ENCODE measurements at regions not wholly inside any gene's neighbourhood (a gene's known extent, or its start where the extent isn't known, plus 50 kb on each side); places are given as distances from the start of the nearest gene placed in this dataset.

GRCh38 chr20:17854307-17854903 is 114.2 kb downstream of the SNX5 start:
- H3K4me3 ChIP-seq: no peak overlapping the region
- no peaks in the 10 kb centered on the region for H3K4me1 ChIP-seq
- ATAC-seq (peak; percentile 75 to 90), FAIRE-seq (no peak), DNase-seq (ENCODE audit: low read depth in 1 of 2, low spot score in 1 of 2) (peak; percentile 39 to 55)
- TF ChIP-seq TFCP2L1 (CRISPR knock-in tag; IDR thresholded peaks at IDR 0.05) (no peak), RFX5 (IDR thresholded peaks at IDR 0.05) (no peak), HOXA7 (CRISPR knock-in tag; IDR thresholded peaks at IDR 0.05) (no peak), HOXB5 (CRISPR knock-in tag; IDR thresholded peaks at IDR 0.05) (no peak), EP300 (IDR thresholded peaks at IDR 0.05) (no peak), GATA3 (IDR thresholded peaks at IDR 0.05; ENCODE audit: borderline replicate concordance) (no peak), HES2 (IDR thresholded peaks at IDR 0.05) (no peak), HOXB13 (CRISPR knock-in tag; IDR thresholded peaks at IDR 0.05; ENCODE audit: low read depth) (no peak), POLR2AphosphoS2 (conservative IDR thresholded peaks at IDR 0.05; ENCODE audit: low read length) (no peak), ATOH8 (CRISPR knock-in tag; IDR thresholded peaks at IDR 0.05; ENCODE audit: low read depth) (no peak), FOSL2 (IDR thresholded peaks at IDR 0.05) (no peak), FOSL2 (CRISPR knock-in tag; IDR thresholded peaks at IDR 0.05) (no peak), SREBF2 (IDR thresholded peaks at IDR 0.05) (no peak), RAD21 (conservative IDR thresholded peaks at IDR 0.05 in 1 of 2, IDR thresholded peaks at IDR 0.05 in 1 of 2) (no peak), CHD2 (IDR thresholded peaks at IDR 0.05; ENCODE audit: low read length, partially characterized antibody) (no peak), PBX3 (IDR thresholded peaks at IDR 0.05) (no peak), MAFK (IDR thresholded peaks at IDR 0.05; ENCODE audit: partially characterized antibody) (no peak)
- TF ChIP-seq, protein P1, sequence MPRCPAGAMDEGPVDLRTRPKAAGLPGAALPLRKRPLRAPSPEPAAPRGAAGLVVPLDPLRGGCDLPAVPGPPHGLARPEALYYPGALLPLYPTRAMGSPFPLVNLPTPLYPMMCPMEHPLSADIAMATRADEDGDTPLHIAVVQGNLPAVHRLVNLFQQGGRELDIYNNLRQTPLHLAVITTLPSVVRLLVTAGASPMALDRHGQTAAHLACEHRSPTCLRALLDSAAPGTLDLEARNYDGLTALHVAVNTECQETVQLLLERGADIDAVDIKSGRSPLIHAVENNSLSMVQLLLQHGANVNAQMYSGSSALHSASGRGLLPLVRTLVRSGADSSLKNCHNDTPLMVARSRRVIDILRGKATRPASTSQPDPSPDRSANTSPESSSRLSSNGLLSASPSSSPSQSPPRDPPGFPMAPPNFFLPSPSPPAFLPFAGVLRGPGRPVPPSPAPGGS (IDR thresholded peaks at IDR 0.05): no peak
- POLR2A ChIA-PET: no interaction called here
- H3K27ac ChIP-seq: no peak overlapping the region
- H3K9me3 ChIP-seq: no peaks in the 10 kb centered on the region; the same call in 2 of the 3 replicates
- CTCF ChIA-PET: interaction anchor here (1.5 kb wide), 1 partner anchor 422 kb away, joined by 4 read pairs; no protein-coding TSS in a partner anchor
- 0 out of 3 replicates have a peak overlapping the region, but pooled peaks have one; percentile 14 for H3K4me2 ChIP-seq
- WGBS (ENCODE audit: missing lambda C conversion rate): 52% methylated on average over 4 of the region's 4 CpGs

- Histone ChIP-seq H3K4me3 (no peak overlapping the region), H3K9me3 (no peaks in the 10 kb centered on the region; the same call in 2 of the 3 replicates), H3K27ac (no peak overlapping the region), H3K4me1 (no peaks in the 10 kb centered on the region), H3K4me2 (no peak overlapping the region)
- WGBS (ENCODE audit: missing lambda C conversion rate): 55% methylated on average over 3 of the region's 3 CpGs
- CTCF ChIA-PET: interaction anchor here (1.9 kb wide), 1 partner anchor 12 kb away, joined by 7 read pairs; no protein-coding TSS in a partner anchor
- no peak for TF ChIP-seq HES2 (IDR thresholded peaks at IDR 0.05)
- no peak for TF ChIP-seq CEBPB (IDR thresholded peaks at IDR 0.05)
- TF ChIP-seq FOXS1 (CRISPR knock-in tag; IDR thresholded peaks at IDR 0.05): no peak
- TF ChIP-seq ZC3H11A (IDR thresholded peaks at IDR 0.05): no peak
- TF ChIP-seq HDAC2 (IDR thresholded peaks at IDR 0.05): no peak
- no peak for TF ChIP-seq FOSL2 (IDR thresholded peaks at IDR 0.05)
- no peak for TF ChIP-seq FOSL2 (CRISPR knock-in tag; IDR thresholded peaks at IDR 0.05)
- POLR2A ChIA-PET: no interaction called here
- ATAC-seq (no peak), DNase-seq (ENCODE audit: low read depth in 1 of 2, low spot score in 1 of 2) (no peak), FAIRE-seq (no peak)
Observed at GRCh38 chr20:17852323-17852722, 116.3 kb downstream of the SNX5 start.
